NCI-H460 (cell line): ENCODE measurements at regions not wholly inside any gene's neighbourhood (a gene's known extent, or its start where the extent isn't known, plus 50 kb on each side); places are given as distances from the start of the nearest gene placed in this dataset.
A peak's percentile ranks its signal among the peaks of the same experiment; 100 is the strongest.

Source experiments
- DNase-seq: peaks from one replicate; pipeline ENCODE4 v3.0.0-alpha.2; 2016; ENCODE audit warnings: low read depth; ENCODE audit errors: extremely low read depth

DNA sequence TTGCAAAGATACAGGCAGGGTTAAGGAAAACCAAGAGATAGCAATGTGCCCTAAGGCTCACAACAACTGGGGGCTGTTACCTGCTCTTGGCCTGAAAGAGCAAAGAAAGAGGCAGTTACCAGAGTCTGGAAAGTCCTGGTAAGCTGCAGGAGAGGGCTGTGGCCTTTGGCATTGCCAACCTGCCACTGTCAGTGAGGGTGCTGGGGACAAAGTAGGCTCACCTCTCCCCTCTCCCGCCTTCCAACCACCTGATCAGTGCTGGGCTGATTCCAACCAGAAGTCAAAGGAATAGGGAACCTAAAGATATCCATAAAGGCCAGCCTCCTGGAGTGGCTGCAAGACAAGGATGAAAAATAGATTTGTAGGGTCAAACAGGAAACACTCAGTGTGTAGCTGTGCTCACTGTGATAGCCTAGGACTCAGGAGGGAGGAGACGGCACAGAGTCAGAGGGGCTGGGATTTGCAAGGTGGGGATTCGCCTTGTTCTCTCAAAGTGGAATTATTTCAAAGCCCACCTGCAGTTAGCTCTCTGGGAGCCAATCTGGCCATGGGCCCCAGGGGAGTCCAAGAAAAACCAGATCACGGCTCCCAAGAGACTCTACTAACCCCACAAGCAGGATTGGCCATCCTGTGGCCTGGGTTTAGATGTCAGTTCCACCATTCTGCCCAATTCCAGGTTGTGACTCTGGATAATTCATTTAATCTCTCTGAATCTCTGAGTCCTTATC lies 204.0 kb upstream of the BCL6 start:
- no peak for DNase-seq

DNA sequence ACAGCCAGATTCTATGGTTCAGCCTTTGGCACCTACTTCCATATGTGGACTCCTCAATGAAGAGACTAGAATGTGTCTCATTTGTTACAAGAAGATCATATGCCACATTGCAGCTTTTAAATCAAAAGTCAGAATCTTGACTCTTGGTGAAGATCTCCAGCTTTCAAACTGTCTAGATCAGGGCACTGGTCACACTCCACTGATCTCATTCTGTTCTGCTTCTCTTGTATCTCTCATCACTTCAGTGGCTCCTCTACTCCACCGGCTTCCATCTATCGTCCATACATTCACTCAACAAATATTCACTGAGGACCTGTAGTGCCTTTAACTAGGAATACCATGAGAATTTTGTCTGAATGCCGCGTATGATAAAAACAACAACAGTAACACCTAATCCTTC lies 203.3 kb upstream of the LPP start:
- DNase-seq, result no peak

DNA sequence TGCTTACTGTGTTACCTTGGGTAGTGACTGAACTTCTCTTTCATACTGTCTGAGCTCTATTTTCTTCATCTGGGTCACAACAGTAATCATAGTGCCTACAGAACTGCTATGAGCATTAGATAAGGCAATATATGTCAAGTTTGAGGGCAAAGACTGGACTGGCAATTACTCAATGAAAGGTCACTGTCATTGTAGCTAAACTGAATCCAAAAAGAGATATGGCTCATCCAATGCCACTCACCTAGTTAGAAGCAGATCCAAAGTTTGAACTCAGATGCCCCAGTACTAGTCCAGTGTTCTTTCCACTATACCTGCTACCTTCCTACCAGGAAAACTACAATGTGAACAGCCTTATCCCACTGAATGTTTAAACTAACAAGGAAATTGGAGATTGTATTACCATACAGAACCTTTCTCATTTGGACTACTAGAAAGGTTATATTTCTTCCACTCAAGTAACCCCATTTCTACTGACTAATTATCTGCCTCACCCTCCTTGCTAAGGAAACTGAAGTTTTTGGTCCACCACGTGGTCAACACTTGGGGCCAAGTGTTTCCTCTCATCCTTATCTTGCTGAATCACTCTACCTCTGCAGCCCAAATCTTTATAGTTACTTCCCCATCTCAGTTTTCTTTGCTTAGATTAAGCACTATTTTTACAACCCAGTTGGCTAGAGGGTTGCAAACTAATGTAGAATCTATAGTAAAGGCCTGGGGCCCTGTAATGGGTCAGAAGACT lies 202.3 kb upstream of the LPP start:
- no peak for DNase-seq

DNA sequence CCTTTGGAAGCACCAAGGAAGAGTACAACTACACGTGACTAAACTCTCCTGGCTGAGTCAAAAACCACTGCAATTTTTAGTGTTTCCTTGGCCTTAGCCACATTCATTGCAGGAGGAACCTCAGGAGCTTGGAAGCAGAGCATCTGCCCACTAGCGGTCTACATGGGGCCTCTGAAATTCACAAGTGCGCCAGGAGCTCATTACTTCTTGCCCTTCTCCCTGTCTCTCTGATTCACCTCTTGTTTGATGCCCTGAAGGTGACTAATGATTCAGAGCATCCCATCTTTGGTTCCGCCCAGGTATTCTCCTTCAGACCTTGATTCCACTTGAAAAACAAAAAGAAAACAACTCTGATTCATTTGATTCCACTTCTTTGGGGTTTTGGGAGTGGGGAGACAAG lies 201.1 kb upstream of the LPP start:
- DNase-seq, result no peak

DNA sequence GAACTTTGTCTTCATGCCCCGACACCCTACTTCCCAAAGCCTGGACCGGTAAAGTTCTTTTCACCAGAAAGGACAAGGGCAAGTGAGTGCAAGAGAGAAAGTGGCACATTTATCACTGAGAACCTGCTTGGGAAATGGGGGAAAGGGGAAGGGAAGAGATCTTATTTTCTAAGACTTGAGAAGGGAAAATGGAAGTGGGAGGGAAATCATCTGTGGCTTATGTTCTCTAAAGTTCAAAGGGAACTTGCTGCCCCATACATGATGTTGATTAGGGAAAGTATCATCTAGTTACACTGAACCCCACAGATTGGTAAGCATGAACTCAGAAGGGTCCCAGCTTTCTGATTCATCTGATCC lies 199.5 kb upstream of the LPP start:
- DNase-seq, result no peak

DNA sequence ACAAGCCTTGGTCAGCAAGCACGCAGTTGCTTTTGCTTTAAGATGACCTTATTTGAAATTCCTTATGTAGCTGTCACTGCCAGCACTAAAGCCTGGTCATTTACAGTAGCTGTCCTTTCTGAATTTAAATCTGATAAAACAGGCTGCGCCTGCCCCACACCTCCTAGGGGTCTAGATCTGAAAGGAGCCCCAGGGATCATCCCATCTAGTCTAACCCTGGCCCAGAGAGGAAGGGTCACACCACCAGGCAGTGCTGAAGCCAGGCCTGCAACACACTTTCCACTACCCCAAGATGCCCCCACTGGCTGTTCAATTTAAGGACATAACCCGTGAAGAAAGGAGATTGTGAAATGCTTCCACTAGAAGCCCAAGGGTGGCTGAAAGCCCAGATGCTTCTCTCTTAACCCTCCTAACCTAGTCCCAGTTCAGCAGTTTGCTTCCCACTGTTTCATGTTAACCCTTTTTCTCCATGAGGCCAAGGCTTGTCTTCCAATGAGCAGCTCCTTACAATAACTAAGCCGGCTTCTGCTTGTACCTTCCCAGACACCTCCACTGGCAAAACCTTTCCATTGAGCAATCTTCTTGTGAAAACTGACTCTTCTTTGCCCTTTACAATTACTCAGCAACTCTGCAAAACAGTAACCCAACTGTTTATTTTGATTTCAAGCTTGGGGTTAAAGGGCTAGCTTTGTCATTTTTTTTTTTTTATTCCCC lies 198.9 kb upstream of the LPP start:
- DNase-seq, result peak; percentile 45

DNA sequence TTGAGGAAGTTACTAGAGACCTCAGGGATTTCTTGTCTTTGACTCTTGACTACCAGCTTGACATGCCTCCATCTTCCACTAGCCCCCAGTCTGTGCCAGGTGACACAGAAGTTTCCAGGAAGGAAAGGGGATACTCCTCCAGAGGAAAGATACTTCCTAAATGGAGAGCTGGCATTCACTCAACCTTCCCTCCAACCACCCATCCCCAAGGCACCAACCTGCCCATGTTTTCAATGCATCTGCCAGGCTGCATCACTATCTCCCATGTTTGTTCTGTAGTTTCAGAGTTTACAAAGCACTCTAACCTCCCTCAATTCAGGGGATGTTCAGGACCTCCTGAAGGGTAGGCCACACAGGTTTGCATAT lies 198.4 kb upstream of the LPP start:
- DNase-seq, result no peak

DNA sequence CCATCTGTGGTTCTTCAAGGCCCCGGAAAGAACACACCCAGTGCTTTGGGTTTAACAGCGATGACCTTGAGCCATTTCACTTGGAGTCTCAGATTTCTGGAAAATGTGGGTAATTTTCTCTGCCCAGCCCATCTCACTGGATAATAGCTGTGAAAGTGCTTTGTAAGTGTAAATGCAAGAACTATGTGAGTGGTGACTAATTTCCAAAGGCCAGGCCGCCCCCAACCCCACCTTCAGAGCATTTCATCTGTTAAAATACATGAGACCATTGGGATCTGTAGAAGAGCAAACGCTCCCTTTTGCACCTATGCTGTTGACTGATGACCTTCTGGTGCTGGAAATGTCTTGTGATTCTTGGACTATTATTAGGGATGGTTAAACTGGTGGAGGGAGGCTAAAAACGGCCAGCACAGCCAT lies 196.8 kb upstream of the LPP start:
- DNase-seq, result no peak

DNA sequence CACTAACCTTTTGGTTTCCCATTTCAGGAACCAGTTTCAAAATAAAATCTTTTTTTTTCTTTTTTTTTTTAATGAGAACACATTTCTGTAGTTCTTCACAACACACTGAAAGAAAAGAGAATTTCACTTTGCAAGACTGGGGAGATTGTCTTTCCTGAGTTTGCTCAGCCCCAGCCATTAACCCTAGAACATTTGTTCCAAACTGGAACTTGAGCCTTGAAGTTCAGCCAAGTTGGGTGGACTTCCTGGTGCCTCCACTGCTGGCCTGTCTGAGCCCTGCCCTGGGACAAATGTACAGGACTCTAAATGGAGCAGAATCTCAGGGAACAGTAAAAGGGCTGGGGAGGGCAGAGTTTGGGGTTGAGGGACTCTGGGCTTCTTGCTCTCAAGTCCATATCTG lies 196.4 kb upstream of the LPP start:
- DNase-seq, result no peak

DNA sequence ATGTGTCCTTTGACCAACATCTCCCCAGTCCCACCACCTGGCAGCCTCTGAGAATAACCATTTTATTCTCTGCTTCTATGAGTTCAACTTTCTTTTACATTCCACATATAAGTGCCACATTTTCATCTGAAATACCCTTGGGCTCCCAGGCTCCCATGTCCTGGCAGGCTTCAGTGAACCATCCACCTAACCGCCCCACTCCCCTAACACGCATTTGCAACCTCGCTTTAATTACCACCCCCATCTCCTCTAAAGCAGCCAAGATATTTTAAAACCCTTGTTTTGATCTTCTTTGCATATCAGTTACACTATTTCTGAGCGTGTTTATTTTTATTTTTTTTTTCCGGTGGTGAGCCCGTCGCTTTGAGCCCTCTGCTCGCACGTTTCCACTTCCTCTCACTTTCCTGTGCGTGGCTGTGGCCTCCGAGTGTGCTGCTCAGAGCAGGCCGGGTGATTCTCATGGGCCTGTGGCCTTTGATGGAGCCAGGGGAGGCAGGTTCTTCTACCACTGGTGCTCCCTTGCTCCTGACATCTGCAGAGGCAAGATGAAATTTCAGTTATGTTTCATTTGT lies 195.4 kb upstream of the LPP start:
- no peak for DNase-seq

DNA sequence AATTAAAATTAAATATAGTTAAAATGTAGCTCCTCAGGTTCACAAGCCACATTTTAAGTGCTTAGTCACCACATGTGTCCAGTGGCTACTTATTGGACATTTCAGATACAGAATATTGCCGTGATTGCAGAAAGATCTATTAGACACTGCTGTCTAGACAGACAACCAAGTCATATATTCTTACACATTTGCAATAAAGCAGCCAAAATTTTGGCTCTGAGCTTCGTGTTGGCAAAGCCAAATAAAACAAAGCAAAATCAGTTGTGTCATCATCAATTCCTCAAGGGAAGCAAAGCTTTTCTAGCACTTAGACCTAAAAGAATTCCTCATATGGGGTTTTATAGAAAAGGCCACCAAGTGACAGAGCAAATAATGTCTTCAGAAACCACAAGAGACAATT lies 193.1 kb upstream of the LPP start:
- no peak for DNase-seq

DNA sequence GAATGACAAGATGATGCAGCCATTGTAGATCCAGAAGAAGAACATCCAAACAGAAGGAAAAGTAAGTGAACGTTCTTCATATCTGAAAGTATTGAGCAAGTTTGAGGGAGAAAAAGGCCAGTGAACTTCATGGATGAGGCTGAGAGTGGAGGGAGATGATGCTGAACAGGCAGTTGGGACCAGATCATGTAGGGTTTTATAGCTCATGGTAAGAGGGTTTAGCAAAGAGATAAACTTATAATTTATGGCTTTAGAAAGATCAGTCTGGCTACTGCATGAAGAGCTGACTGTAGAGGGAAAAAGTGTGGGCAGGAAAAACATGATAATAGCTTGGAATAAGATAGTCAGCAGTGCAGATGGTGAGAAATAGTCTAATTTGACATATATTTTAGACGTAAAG lies 192.6 kb upstream of the LPP start:
- no peak for DNase-seq

DNA sequence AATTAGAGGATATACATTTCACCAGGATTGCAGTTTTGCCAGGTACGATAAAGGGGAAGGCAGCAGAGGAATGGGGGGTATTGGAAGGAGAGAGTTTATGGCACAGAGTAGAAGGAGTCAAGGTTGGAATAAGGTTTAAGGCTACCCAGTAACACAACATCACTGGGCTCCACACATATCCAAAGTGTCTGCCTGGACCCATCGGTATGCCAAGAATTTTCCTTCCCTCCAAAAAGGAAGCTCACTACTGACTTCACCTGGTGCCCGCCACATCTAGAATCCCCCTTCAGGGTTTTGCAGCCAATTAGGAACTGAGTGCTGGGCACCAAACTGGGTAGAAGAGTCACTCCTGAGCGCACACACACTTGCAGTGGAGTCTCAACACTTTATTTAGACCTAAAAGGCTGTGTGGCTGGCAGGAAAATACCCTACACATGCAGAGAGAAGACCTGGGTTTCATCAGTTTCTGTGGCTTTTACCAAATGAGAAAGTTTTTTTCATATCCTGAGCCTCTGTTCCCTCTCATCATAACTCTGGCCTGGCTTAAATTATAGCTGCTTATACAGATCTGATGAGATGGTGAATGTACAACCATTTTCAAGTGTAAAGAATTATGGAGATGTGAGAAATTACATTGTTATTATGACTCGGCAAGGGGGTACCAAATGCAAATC lies 190.8 kb upstream of the LPP start:
- DNase-seq, result no peak

DNA sequence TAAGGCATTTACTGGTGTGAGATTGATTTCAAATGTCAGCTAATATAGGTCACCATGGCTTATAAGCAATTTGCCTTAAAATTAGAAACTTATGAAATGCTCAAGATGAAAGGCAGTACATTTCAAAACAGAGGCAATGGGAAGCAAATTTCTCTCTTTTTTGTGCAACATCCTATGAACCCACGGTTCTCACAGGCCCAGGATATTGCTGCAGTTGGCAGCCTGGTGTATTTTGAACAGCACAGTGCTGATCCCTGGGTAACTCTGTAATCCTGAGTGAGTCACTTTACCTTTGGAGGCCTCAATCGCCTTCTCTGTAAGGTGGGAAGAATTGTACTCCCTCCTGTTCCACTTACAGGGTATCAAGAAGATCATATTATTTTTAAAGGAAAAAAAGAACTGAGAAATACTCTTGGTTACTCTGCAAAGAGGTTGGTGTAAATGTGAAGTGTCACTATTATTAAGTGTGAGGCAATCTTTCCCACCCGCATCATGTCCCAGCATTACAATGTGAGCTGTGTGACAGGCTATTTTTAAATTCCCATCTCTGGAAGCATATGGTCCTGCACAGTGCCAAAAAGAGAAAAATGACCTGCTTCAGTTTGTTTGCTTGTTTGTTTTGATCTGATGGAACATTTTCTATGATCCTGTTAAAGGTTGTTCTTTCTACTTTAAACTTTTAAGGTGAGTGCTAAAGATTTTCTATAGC lies 190.1 kb upstream of the LPP start:
- no peak for DNase-seq

DNA sequence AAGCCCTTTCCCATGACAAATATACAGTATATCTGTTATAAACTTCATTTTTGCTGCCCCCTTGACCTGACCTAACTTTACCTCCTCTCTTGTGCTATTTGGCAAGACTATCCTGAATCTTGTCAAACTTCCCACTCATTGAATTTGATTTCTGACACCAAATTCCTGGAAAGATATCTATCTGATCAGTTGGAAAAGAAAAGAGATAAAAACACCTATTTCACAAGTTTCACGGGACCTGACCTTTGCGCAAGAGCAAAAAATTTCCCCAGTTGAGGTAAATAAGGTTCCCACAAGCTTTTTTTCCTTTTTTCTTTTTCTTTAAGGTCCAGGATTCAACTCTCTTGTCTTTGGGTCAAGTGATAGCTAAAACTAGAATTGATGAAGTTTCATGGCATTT lies 189.2 kb upstream of the LPP start:
- no peak for DNase-seq

DNA sequence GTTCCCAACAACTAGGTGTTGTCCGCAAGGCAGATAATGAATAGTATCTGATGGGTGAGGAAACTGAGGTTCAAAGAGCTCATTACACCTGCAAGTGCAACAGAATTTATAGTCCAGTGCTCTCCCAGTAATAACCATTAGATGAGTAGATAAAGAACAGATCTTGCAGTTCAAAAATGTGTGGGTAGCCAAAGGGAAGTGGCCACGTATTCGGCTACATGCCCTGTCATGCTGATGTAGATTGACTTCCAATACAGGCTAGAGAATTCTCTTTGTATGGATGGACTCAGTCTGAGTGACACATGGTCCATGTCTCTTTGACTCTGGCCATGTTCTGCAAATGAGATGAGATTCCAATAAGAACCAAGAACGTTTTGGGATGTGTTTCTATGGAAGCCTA lies 187.9 kb upstream of the LPP start:
- DNase-seq, result no peak

DNA sequence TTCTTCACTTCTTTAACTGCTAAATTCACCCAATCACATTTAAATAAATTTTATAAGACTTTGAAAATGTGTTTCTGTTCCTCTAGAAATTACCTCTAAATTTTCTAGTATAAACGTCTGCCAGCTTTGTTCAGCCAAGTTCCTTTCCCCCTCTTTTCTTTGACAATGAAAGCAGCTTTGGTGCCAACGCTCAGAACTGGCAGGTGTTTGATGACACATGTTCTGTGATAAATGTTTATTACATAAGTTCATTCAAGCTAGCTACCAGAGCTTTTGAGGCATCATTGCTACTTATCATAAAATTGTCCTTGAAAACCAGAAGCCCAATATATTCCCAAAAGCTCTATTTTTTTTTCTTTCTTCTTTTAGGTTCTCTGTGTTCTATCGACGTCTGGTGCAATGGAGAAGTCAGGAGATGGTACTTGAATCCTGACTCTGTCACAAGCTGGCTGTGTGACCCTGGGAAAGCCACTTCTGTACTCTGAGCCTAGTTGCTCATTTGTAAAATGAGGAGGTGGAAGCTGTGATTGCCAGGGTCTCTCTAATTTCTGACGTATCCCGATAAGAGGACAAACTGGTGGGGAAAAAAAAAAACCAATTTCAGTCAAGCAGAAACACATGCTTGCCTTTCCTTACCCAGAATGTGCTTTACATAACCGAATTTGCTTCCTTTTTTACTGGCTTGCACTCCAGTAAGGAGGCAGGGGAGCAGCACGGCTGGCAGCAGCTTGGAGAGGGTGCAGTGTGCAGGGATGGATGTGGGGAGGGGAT lies 187.1 kb upstream of the LPP start:
- DNase-seq, result no peak

DNA sequence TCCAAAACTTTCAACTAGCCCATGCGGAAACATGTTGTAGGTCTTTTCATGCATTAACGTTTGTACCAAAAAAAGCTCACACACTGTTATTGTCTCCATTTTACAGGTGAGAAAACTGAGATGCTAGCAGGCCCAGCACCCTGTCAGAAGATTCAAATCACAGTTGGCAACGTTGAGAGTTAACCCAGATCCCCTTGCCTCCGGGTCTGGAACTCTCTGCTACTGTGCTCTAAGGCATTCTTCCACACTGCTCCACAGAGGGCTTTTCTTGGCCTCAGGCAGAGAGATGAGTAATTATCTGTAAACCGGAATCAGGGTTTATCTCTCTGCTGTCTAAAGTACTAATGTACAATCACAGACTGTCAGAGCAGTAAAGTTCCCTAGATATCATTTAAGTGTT lies 186.0 kb upstream of the LPP start:
- DNase-seq, result peak; percentile 25

DNA sequence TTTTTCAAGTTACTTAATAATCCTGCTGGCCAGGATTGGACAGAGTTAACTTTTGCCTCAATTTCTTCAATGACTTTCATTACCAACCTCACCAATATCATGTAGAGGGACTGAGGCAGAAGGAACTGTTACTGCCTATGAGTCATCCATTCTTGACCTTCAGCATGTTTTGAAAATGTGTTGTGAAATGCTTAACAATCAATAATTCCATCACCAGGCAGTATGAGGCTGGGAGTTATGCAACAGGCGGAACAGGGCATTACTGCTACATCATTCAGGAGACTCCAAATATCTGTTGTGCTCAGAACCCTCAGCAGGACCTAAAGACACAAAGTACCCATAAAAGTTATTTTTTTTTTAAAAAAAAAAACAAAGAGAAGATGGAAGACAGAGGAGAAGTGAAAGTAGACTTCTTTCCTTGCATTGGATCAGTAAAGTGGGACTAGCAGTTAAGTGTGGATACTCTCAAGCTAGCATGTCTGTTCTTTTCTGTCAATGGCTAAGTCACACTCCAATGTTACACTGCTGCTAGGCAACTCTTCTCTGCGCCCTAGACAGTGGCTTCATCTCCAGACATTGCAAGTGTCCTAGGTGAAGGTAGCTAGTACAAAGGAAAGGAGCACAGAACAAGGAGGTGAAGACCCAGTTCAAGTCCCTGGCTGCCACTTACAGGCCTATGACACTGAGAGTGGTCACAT lies 184.9 kb upstream of the LPP start:
- peak; percentile 47 for DNase-seq
